ENCODE measurements at regions not wholly inside any gene's neighbourhood (a gene's known extent, or its start where the extent isn't known, plus 50 kb on each side); places are given as distances from the start of the nearest gene placed in this dataset.

GRCh38 chr21:32183396-32183795 is 95.5 kb downstream of the MIS18A start:
- no peak for DNase-seq

- DNase-seq, result no peak
Observed at GRCh38 chr21:32182449-32182848, 96.4 kb downstream of the MIS18A start.

GRCh38 chr21:32181457-32181856 is 97.4 kb downstream of the MIS18A start:
- no peak for DNase-seq

- no peak for DNase-seq
Observed at GRCh38 chr21:32174819-32175218, 104.0 kb downstream of the MIS18A start.

GRCh38 chr21:32173121-32173724 is 105.6 kb downstream of the MIS18A start:
- no peak for DNase-seq

- no peak for DNase-seq
Observed at GRCh38 chr21:32172106-32172505, 106.7 kb downstream of the MIS18A start.

- no peak for DNase-seq
Observed at GRCh38 chr21:32167513-32167912, 111.3 kb downstream of the MIS18A start.

- DNase-seq, result no peak
Observed at GRCh38 chr21:32163386-32163785, 115.5 kb downstream of the MIS18A start.

- no peak for DNase-seq
Observed at GRCh38 chr21:32162727-32163320, 116.0 kb downstream of the MIS18A start.

GRCh38 chr21:32155226-32155625 is 123.6 kb downstream of the MIS18A start:
- DNase-seq, result no peak

GRCh38 chr21:32147041-32147440 is 131.8 kb downstream of the MIS18A start:
- DNase-seq, result no peak

GRCh38 chr21:32144851-32145250 is 134.0 kb downstream of the MIS18A start:
- DNase-seq, result no peak

GRCh38 chr21:32143241-32143939 is 135.5 kb downstream of the MIS18A start:
- DNase-seq, result no peak

- DNase-seq, result no peak
Observed at GRCh38 chr21:32141318-32141633, 137.6 kb downstream of the MIS18A start.

GRCh38 chr21:32140604-32141317 is 138.1 kb downstream of the MIS18A start:
- DNase-seq, result no peak

- DNase-seq, result no peak
Observed at GRCh38 chr21:32140151-32140550, 138.7 kb downstream of the MIS18A start.

- DNase-seq, result no peak
Observed at GRCh38 chr21:32138658-32139057, 140.2 kb downstream of the MIS18A start.

- DNase-seq, result no peak
Observed at GRCh38 chr21:32137931-32138330, 140.9 kb downstream of the MIS18A start.

- DNase-seq, result no peak
Observed at GRCh38 chr21:32137266-32137665, 141.6 kb downstream of the MIS18A start.

GRCh38 chr21:32136546-32136945 is 142.3 kb downstream of the MIS18A start:
- DNase-seq, result no peak

GRCh38 chr21:32135401-32136363 is 143.2 kb downstream of the MIS18A start:
- DNase-seq, result no peak

GRCh38 chr21:32134441-32135130 is 144.3 kb downstream of the MIS18A start:
- no peak for DNase-seq
